NCI-H2227 treated with DMSO at 0.1 percent for 48 hours (cell line): ENCODE measurements at regions not wholly inside any gene's neighbourhood (a gene's known extent, or its start where the extent isn't known, plus 50 kb on each side); places are given as distances from the start of the nearest gene placed in this dataset.
"Not testable (repeated sequence)": the region's sequence is repeated elsewhere in the genome, so short reads cannot be mapped to it uniquely, and the experiment has no call there.

ENCODE experiments used
- DNase-seq: peaks from one replicate; lab custom pipeline; 2025; lab: John Stamatoyannopoulos, UW

DNA sequence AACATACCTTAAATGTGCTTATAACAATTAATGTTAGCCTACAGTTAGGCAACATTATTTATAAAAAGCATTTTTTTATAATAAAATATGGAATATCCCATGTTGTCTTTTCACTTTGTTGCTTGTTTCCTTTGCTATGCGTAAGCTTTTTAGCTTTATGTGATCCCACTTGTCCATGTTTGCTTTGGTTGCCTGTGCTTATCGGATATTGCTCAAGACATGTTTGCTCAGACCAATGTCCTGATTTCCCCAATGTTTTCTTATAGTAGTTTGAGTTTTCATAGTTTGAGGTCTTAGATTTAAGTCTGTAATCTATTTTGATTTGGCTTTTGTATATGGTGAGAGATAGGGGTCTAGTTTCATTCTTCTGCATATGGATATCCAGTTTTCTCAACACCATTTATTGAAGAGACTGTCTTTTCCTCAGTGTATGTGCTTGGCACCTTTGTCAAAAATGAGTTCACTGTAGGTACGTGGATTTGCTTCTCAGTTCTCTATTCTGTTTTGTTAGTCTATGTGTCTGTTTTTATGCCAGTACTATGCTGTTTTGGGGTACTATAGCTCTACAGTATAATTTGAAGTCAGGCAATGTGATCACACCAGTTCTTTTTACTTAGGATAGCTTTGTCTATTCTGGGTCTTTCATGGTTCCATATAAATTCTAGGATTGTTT, 592.7 kb upstream of the SEMA6D start:
- no peak for DNase-seq

- DNase-seq: no peak
Measured at GRCh38 chr15:47129033-47129432, 588.3 kb upstream of the SEMA6D start.

- DNase-seq: not testable (repeated sequence)
Measured at GRCh38 chr15:47131450-47131849, 585.9 kb upstream of the SEMA6D start.

DNA sequence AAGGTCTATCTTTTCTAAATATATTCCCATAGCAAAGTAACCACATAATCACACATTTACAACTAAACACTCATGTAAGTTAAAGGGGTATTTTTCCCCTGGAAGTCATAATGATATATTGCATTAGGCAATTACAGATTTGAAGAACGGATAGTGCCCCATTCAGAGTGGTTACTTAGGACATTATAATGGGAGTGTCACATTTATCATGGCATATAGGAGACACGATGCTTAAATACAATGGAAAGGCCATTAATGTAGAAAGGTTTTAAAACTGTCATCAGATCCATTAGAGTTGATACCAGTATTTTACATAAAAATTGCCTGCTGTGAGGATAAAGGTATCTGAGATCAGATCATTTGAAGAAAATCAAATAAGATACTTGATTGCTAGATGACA, 582.0 kb upstream of the SEMA6D start:
- DNase-seq: peak; percentile 7

DNA sequence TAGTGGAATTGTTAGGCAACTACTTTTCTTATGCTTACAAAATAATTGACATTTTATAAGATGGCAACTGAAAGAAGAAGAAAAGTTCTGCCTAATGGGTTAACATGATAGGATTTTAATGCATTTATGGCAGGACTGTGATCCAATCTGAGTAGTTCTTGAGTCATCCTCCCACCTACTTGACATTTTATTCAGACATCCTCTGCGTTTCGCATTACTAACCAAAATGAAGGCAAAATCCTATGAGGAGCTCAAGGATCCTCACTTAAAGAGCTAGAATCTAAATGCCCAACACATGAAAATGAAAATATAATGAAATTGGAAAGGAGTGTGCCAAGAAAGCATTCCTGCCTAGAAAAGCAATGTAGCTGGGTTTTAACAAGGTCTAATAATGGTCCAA, 581.1 kb upstream of the SEMA6D start:
- no peak for DNase-seq

GRCh38 chr15:47139965-47140364, 577.3 kb upstream of the SEMA6D start:
- DNase-seq: no peak

DNA sequence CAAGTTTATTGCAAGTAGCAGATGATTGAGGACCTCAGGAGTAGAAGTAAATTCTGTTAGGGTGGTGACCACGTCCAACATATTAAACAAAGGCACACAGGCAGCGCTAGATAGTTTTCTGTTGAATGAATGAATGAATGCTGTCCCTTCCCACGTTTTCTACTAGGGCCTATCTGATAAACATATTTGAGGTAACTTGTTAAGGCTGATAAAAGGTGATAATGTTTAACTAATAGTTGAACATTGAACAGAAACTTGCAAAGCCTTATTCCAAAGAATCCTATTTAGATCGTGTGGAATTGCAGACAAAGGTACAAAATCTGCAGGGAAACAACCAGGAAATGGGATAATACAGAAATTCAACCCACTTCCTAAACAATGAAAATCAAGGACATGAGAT, 559.5 kb upstream of the SEMA6D start:
- DNase-seq: no peak

DNA sequence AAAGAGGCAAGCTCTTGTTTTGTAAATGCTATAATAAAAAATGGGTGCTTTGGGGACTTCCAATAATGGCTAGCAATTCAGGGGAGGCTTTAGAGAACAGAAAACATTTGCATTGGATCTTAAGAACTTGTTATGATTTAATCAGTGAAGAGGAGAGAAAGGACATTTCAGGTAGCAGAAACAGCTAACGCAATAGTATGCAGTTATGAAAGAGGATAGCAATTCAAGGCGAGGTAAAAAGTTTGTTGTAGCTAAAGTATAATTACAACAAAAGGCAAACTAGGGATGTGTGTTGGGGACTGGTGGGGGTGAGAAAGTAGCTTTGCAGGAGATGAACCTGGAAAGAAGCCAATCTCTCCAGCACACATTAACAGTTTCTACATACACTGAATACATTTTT, 558.7 kb upstream of the SEMA6D start:
- no peak for DNase-seq

- no peak for DNase-seq
Measured at GRCh38 chr15:47177177-47177576, 540.1 kb upstream of the SEMA6D start.

DNA sequence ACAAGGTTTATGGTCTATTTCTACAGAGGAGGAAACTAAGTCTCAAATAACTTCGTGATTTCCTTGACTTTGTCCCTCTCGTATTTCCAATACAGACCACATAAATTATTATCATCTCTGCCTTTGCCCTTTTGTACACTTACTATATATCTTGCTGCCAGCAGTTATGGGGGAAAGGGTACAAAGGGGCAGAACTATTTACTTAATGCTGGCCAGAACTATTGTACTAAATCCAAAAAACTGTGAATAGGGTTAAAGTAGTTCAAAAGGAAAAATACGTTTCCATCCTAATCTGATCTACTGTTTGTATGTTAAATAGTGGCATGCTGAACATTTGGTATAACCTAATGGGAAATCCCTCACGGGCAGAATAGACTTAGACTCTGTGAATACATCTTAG, 537.3 kb upstream of the SEMA6D start:
- DNase-seq: no peak

DNA sequence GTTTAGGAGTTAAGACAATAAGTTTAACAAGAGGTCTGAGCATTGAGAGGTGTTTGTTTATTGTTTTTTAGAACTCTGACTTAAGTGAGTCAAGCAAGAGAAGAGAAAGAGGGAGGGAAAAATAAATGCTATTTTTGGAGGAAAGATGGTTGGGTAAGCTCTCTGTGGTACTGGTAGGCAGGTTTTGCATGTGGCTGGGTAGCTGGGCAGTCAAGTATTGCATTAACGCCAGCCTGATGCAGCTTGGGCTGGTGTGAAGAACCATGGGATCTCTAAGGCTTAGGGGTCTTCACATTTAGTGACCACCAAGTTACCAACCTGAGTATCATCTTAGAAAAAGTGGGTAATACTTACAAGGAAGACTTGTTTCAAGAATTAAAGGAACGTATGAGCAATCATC, 534.5 kb upstream of the SEMA6D start:
- no peak for DNase-seq

GRCh38 chr15:47184003-47184907, 533.0 kb upstream of the SEMA6D start:
- DNase-seq: peak; percentile 37

- peak; percentile 37 for DNase-seq
Measured at GRCh38 chr15:47184908-47185801, 532.1 kb upstream of the SEMA6D start.

GRCh38 chr15:47186075-47186474, 531.2 kb upstream of the SEMA6D start:
- no peak for DNase-seq

DNA sequence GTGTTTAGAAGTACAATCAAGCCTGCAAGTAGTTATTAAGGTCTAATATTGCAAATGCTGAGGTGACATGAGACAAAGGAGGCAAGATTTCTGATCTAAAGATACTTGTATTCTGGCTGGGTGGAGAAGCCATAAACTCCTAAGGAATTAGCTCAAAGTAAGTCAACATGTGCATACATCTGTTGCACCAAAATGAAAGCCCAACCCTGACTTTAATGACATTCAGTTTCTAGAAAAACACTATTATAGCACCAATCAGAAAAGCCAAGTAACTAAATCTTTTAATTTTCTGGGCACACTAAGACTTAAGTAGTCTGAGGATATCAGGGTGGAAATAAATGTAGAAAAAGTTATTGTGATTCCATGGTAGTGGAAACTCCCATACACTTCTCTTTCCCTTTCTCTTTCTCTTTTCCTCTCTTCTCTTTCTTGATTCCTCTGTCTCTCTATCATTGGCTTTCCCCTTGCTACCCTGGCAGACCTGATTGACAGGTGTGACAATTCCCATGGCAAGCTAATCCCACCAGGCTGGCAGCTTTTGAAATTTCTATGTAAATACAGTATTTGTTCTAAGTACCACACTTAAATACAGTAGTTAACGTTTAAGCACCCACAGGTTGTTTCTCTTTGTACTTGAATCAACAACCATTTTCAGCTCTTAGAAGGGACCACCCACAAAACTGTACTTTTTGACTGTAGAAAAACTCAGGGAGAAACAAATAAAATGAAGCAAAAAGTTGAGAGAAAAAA, 528.4 kb upstream of the SEMA6D start:
- DNase-seq: no peak

DNA sequence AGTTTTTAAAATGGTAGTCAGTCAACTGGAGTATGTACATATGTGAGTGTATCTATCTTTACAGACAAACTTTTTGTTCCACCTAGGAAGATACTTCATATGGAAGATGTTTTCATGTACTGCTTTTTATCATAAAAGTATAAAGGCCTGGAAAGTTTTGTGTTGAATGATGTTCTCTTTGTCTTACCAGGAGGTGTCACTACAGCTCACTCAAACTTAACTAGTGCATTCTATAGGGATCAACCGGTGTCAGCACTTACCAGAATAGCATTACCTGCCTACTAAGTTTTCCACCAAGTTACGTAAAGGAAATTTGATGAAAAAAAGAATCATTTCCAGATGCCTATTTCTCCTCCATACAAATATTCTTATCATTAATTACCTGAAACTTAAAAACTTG, 522.6 kb upstream of the SEMA6D start:
- peak; percentile 37 for DNase-seq

- DNase-seq: peak; percentile 77
Measured at GRCh38 chr15:47196048-47196447, 521.3 kb upstream of the SEMA6D start.

DNA sequence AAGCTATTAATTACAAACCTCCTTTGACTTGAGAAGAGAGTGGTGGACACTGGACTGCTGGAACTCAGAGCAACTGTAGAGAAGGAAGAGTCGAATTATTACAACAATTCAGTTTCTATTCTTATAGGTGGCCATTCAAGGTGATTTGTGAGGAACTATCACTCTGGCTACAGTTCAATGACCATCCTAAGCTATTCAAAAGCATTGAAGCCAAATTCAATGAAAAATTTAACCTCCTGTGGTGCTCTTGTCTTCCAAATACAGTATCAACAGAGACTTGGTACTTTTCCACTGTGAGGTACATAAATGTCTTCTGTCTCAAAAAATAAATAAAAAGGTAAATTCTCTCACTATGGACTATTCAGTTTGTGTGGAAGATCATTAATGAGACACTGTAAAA, 513.3 kb upstream of the SEMA6D start:
- DNase-seq: no peak

- no peak for DNase-seq
Measured at GRCh38 chr15:47206358-47206978, 510.8 kb upstream of the SEMA6D start.

DNA sequence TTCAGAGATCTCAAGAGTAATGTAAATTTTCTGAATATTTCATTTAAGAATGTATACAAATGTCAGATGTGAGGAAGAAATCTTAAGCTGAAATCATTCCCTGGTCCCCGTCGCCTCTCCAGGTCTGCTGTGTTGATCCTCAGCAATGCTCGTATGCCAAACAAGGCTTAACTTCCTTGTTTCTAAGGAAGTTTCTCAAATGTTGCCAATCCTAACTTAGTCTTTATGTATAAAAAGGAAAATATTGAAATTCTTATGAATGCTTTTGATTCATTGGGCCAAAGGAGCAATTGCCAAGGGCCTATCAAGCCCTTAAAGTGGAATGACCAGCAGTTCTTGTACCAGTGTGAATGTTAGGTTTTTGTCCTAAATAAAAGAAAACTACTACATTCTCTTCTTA, 507.7 kb upstream of the SEMA6D start:
- no peak for DNase-seq
